ENCODE measurements at regions not wholly inside any gene's neighbourhood (a gene's known extent, or its start where the extent isn't known, plus 50 kb on each side); places are given as distances from the start of the nearest gene placed in this dataset.

- no peak for TF ChIP-seq CTCF (IDR thresholded peaks at IDR 0.05)
- TF ChIP-seq ZFX (IDR thresholded peaks at IDR 0.05; ENCODE audit: borderline replicate concordance): no peak
Measured at GRCh38 chr5:116727248-116727647, 152.6 kb upstream of the SEMA6A start.

Data from 22Rv1 (cell line).